Adrenal gland (tissue), 5 donors: ENCODE measurements at regions not wholly inside any gene's neighbourhood (a gene's known extent, or its start where the extent isn't known, plus 50 kb on each side); places are given as distances from the start of the nearest gene placed in this dataset.

Experiments used
- CTCF ChIP-seq, 6 experiments: fragments of 450-650 bp in 4 of 6; fragments of 200-600 bp in 2 of 6; sonication (generic) in 1 of 6; IDR thresholded peaks; 1 replicate in 5 of 6; 2 replicates in 1 of 6; pipeline versions ENCODE4 v1.5.1 to v1.8.0; 2016 to 2021; ENCODE audit warnings: antibody characterized with exemption in 6 of 6, mild to moderate bottlenecking in 2 of 6, moderate library complexity in 1 of 6
- POLR2A ChIP-seq, 2 donors: fragments of 450-650 bp; IDR thresholded peaks; one replicate each; pipeline ENCODE4 v1.6.1; 2017; ENCODE audit warnings: antibody characterized with exemption in 2 of 2, mild to moderate bottlenecking in 2 of 2, moderate library complexity in 1 of 2
- donor health status: DM: no; HTN: no; CAD: no.

GRCh38 chr5:154646745-154647113 lies 108.4 kb upstream of the LARP1 start:
- TF ChIP-seq CTCF (IDR thresholded peaks at IDR 0.05) (no peak), POLR2A (IDR thresholded peaks at IDR 0.05) (no peak)
